A673 (cell line): ENCODE measurements at regions not wholly inside any gene's neighbourhood (a gene's known extent, or its start where the extent isn't known, plus 50 kb on each side); places are given as distances from the start of the nearest gene placed in this dataset.

Experiments
- CTCF ChIP-seq: fragments of 300-800, 200-600 bp; sonication (generic); conservative IDR thresholded peaks from 2 replicates; pipeline ENCODE4 v1.5.1; 2017; ENCODE audit warnings: low read depth, mild to moderate bottlenecking, antibody characterized with exemption, low read length, moderate library complexity, mixed read lengths
- EZH2 ChIP-seq: fragments of 200-600 bp; sonication (generic); IDR thresholded peaks from 2 replicates; pipeline ENCODE4 v1.6.1; 2017; ENCODE audit warnings: borderline replicate concordance, low read depth, mild to moderate bottlenecking, mixed read lengths, antibody characterized with exemption, low read length; ENCODE audit not compliant: poor library complexity, severe bottlenecking

GRCh38 chr18:50444539-50444938 lies 69.7 kb downstream of the SKA1 start:
- TF ChIP-seq CTCF, result no peak
- TF ChIP-seq EZH2, result no peak
